Right atrium auricular region (tissue), 2 donors: ENCODE measurements at regions not wholly inside any gene's neighbourhood (a gene's known extent, or its start where the extent isn't known, plus 50 kb on each side); places are given as distances from the start of the nearest gene placed in this dataset.

ENCODE experiments used
- DNase-seq: peaks from one replicate; pipeline ENCODE4 v3.0.0-alpha.2; 2019; ENCODE audit warnings: low spot score
- H3K27ac ChIP-seq, 2 donors: fragments of 200-600 bp; sonication (generic); 1 replicate in 1 of 2; 2 replicates in 1 of 2; pipeline ENCODE4 v1.5.1; 2016 to 2019
- H3K27me3 ChIP-seq, 2 donors: fragments of 200-600 bp; sonication (generic); one replicate each; pipeline versions ENCODE4 v1.5.1 to v1.6.0; 2017 to 2019
- H3K36me3 ChIP-seq: fragments of 200-600 bp; sonication (generic); one replicate; pipeline ENCODE4 v1.5.1; 2016
- H3K4me1 ChIP-seq, 2 donors: fragments of 200-600 bp; sonication (generic); one replicate each; pipeline versions ENCODE4 v1.5.1 to v1.6.0; 2017 to 2019
- H3K4me3 ChIP-seq, 2 donors: fragments of 200-600 bp; sonication (generic); 1 replicate in 1 of 2; 2 replicates in 1 of 2; pipeline ENCODE4 v1.5.1; 2017 to 2019; ENCODE audit warnings: mild to moderate bottlenecking in 1 of 2, moderate library complexity in 1 of 2
- H3K9me3 ChIP-seq, 2 donors: fragments of 200-600 bp; sonication (generic); one replicate each; pipeline ENCODE4 v1.5.1; 2019
- TF ChIP-seq, protein P1 (sequence below), 2 donors: fragments of 200-600 bp; sonication (generic); IDR thresholded peaks; one replicate each; pipeline ENCODE4 v1.5.1; 2019; ENCODE audit warnings: antibody characterized with exemption in 2 of 2

DNA sequence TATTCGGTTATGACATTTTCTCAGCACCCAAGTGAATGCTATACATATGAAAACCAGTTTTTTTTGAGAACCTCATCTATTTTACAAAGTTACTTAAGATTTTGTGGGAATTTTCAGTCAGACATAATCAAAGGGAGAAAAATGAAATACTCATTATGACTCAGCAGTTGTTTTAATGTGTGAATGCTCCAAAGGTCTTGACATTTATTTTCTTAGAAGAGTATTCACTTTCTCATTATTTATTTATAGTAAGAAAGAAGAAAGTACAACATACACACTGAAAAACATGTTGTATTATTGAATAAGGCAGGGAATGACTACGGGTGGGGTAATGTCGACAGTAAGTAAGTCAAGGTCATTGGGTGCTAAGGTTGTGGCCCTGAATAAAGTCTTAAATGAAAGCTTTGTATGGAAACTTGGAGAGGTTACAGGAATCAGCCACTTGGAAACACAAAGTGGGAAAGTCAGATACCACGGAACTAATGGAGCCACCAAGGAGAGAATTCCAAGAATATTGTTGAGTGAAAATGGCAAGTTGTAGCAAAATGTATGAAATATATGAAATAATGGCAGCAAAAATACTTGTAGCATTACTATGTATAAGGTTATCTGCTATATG, 844.5 kb downstream of the TBL1XR1 start:
- H3K27ac ChIP-seq: peak overlapping the region in 1 of 2 donors; percentile 17
- no peaks in the 10 kb centered on the region for H3K9me3 ChIP-seq
- TF ChIP-seq, protein P1, sequence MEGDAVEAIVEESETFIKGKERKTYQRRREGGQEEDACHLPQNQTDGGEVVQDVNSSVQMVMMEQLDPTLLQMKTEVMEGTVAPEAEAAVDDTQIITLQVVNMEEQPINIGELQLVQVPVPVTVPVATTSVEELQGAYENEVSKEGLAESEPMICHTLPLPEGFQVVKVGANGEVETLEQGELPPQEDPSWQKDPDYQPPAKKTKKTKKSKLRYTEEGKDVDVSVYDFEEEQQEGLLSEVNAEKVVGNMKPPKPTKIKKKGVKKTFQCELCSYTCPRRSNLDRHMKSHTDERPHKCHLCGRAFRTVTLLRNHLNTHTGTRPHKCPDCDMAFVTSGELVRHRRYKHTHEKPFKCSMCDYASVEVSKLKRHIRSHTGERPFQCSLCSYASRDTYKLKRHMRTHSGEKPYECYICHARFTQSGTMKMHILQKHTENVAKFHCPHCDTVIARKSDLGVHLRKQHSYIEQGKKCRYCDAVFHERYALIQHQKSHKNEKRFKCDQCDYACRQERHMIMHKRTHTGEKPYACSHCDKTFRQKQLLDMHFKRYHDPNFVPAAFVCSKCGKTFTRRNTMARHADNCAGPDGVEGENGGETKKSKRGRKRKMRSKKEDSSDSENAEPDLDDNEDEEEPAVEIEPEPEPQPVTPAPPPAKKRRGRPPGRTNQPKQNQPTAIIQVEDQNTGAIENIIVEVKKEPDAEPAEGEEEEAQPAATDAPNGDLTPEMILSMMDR (IDR thresholded peaks at IDR 0.05): no peak
- H3K4me1 ChIP-seq: no peaks in the 10 kb centered on the region
- no peak for DNase-seq
- H3K36me3 ChIP-seq: no peaks in the 10 kb centered on the region
- H3K4me3 ChIP-seq: no peak overlapping the region
- H3K27me3 ChIP-seq: no peaks in the 10 kb centered on the region

DNA sequence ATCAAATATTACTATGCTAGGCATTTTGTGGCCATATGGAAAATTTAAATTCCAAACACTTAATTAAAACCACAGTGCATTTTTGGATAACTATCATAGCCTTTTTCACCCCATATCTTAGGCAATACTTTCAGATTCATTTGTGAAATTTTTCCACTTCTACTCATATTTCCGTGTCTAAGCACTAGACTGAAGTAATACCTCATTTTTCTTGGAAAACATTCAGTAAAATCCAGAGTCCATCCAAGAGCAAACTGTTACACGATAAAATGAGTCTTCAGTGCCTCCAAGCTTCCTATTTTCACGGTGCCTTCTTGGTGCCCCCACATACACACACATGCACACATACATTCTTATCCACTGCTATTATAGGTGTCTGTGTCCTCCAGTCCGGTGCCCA, 845.9 kb downstream of the TBL1XR1 start:
- Histone ChIP-seq H3K4me1 (no peaks in the 10 kb centered on the region), H3K9me3 (no peaks in the 10 kb centered on the region), H3K27ac (no peak overlapping the region), H3K4me3 (no peak overlapping the region), H3K36me3 (no peaks in the 10 kb centered on the region), H3K27me3 (no peaks in the 10 kb centered on the region)
- DNase-seq: no peak
- TF ChIP-seq, protein P1 (IDR thresholded peaks at IDR 0.05): no peak

GRCh38 chr3:176349706-176350105, 847.6 kb downstream of the TBL1XR1 start:
- H3K36me3 ChIP-seq: no peaks in the 10 kb centered on the region
- TF ChIP-seq, protein P1 (IDR thresholded peaks at IDR 0.05): no peak
- DNase-seq: no peak
- no peaks in the 10 kb centered on the region for H3K4me1 ChIP-seq
- no peaks in the 10 kb centered on the region for H3K9me3 ChIP-seq
- no peaks in the 10 kb centered on the region for H3K27me3 ChIP-seq
- no peak overlapping the region for H3K27ac ChIP-seq
- no peak overlapping the region for H3K4me3 ChIP-seq

- Histone ChIP-seq H3K4me1 (no peaks in the 10 kb centered on the region), H3K4me3 (no peak overlapping the region), H3K27me3 (no peaks in the 10 kb centered on the region), H3K36me3 (no peaks in the 10 kb centered on the region), H3K9me3 (no peaks in the 10 kb centered on the region), H3K27ac (no peak overlapping the region)
- TF ChIP-seq, protein P1 (IDR thresholded peaks at IDR 0.05): no peak
- DNase-seq: no peak
Measured at GRCh38 chr3:176347424-176348146, 849.7 kb downstream of the TBL1XR1 start.

GRCh38 chr3:176341963-176342362, 855.3 kb downstream of the TBL1XR1 start:
- Histone ChIP-seq H3K27ac (no peak overlapping the region), H3K36me3 (no peaks in the 10 kb centered on the region), H3K4me1 (no peaks in the 10 kb centered on the region), H3K4me3 (no peak overlapping the region), H3K9me3 (no peaks in the 10 kb centered on the region), H3K27me3 (no peaks in the 10 kb centered on the region)
- DNase-seq: no peak
- TF ChIP-seq, protein P1 (IDR thresholded peaks at IDR 0.05): no peak
